Common myeloid progenitor, CD34-positive (primary cell): ENCODE measurements at regions not wholly inside any gene's neighbourhood (a gene's known extent, or its start where the extent isn't known, plus 50 kb on each side); places are given as distances from the start of the nearest gene placed in this dataset.

ENCODE experiments used
- CTCF ChIA-PET: fragments of 350-600 bp; sonication (Branson Sonifier 250); formaldehyde crosslinking; loops from one replicate; lab custom pipeline; 2021; ENCODE audit warnings: antibody characterized with exemption; lab: Charles Lee
- POLR2A ChIA-PET: fragments of 350-600 bp; sonication (Branson Sonifier 250); formaldehyde crosslinking; loops from one replicate; lab custom pipeline; 2021; ENCODE audit warnings: antibody characterized with exemption; lab: Charles Lee
- DNase-seq, 3 donors: peaks; one replicate each; pipeline versions ENCODE4 v3.0.0 to v3.0.0-alpha.2; 2013
- H3K27ac ChIP-seq, 2 experiments: 1 replicate in 1 of 2; 2 replicates in 1 of 2; pipeline ENCODE4 v1.7.0; 2013; ENCODE audit warnings: inconsistent platforms in 2 of 2, low read length in 2 of 2, mild to moderate bottlenecking in 2 of 2, low read depth in 1 of 2, moderate library complexity in 1 of 2; ENCODE audit not compliant: severe bottlenecking in 2 of 2, insufficient read depth in 1 of 2, poor library complexity in 1 of 2
- H3K27me3 ChIP-seq, 5 experiments: replicated peaks in 2 of 5; 1 replicate in 3 of 5; 2 replicates in 2 of 5; pipeline versions ENCODE4 v1.6.1 to v1.7.0; 2013; ENCODE audit warnings: low read length in 4 of 5, mild to moderate bottlenecking in 2 of 5, moderate library complexity in 2 of 5, inconsistent platforms in 1 of 5; ENCODE audit not compliant: insufficient read depth in 5 of 5, control insufficient read depth in 4 of 5
- H3K36me3 ChIP-seq, 4 experiments: 1 replicate in 2 of 4; 2 replicates in 2 of 4; pipeline versions ENCODE4 v1.6.1 to v1.7.0; 2013; ENCODE audit warnings: low read length in 3 of 4, control low read depth in 1 of 4, mild to moderate bottlenecking in 1 of 4; ENCODE audit not compliant: control insufficient read depth in 4 of 4, insufficient read depth in 4 of 4
- H3K4me1 ChIP-seq, 4 experiments: 1 replicate in 3 of 4; 2 replicates in 1 of 4; pipeline versions ENCODE4 v1.6.1 to v1.7.1; 2013; ENCODE audit warnings: low read length in 3 of 4, mild to moderate bottlenecking in 3 of 4, control low read depth in 1 of 4, inconsistent platforms in 1 of 4, moderate library complexity in 1 of 4; ENCODE audit not compliant: control insufficient read depth in 4 of 4, insufficient read depth in 4 of 4; ENCODE audit errors: control extremely low read depth in 1 of 4
- H3K4me3 ChIP-seq, 7 experiments: 1 replicate in 4 of 7; 2 replicates in 3 of 7; pipeline versions ENCODE4 v1.5.1 to v1.7.0; 2013; ENCODE audit warnings: mild to moderate bottlenecking in 7 of 7, low read length in 6 of 7, moderate library complexity in 6 of 7, inconsistent platforms in 2 of 7, low read depth in 2 of 7, control low read depth in 1 of 7; ENCODE audit not compliant: insufficient read depth in 4 of 7, control insufficient read depth in 1 of 7; ENCODE audit errors: extremely low read depth in 1 of 7
- H3K9me3 ChIP-seq, 5 experiments: 1 replicate in 4 of 5; 2 replicates in 1 of 5; pipeline versions ENCODE4 v1.6.1 to v1.7.1; 2013; ENCODE audit warnings: low read length in 4 of 5, mild to moderate bottlenecking in 2 of 5, inconsistent platforms in 1 of 5, low read depth in 1 of 5, moderate library complexity in 1 of 5; ENCODE audit not compliant: control insufficient read depth in 4 of 5, insufficient read depth in 2 of 5; ENCODE audit errors: control extremely low read depth in 1 of 5
- WGBS: methylation state at CpG from one replicate; pipeline ENCODE4 v1.1.5; 2013; ENCODE audit not compliant: insufficient coverage; 5-methylcytosine and 5-hydroxymethylcytosine counted together

- Histone ChIP-seq H3K4me1 (no peaks in the 10 kb centered on the region), H3K9me3 (no peaks in the 10 kb centered on the region), H3K27ac (no peak overlapping the region), H3K4me3 (no peak overlapping the region), H3K27me3 (peaks cover 0 to 3% (median 0%) of the 10 kb centered on the region in 5 experiments), H3K36me3 (no peaks in the 10 kb centered on the region)
- DNase-seq = no peak
- ChIA-PET POLR2A (no interaction called here), CTCF (interaction anchor here (2.3 kb wide), 1 partner anchor 14 kb away, joined by 6 read pairs; no protein-coding TSS in a partner anchor)
- 93% methylated on average over 7 of the region's 7 CpGs for WGBS
These were observed 113.2 kb downstream of the HERPUD2 start for GRCh38 chr7:35581605-35582210.

- Histone ChIP-seq H3K36me3 (no peaks in the 10 kb centered on the region), H3K27ac (no peak overlapping the region), H3K27me3 (no peaks in the 10 kb centered on the region), H3K9me3 (no peaks in the 10 kb centered on the region), H3K4me1 (peaks cover 3 to 9% (median 6%) of the 10 kb centered on the region in 4 experiments), H3K4me3 (no peak overlapping the region)
- WGBS = 100% methylated on average over 1 of the region's 5 CpGs
- DNase-seq = no peak
- CTCF ChIA-PET = no interaction called here
- POLR2A ChIA-PET = no interaction called here
These were observed 118.8 kb downstream of the HERPUD2 start for GRCh38 chr7:35576031-35576573.

DNA sequence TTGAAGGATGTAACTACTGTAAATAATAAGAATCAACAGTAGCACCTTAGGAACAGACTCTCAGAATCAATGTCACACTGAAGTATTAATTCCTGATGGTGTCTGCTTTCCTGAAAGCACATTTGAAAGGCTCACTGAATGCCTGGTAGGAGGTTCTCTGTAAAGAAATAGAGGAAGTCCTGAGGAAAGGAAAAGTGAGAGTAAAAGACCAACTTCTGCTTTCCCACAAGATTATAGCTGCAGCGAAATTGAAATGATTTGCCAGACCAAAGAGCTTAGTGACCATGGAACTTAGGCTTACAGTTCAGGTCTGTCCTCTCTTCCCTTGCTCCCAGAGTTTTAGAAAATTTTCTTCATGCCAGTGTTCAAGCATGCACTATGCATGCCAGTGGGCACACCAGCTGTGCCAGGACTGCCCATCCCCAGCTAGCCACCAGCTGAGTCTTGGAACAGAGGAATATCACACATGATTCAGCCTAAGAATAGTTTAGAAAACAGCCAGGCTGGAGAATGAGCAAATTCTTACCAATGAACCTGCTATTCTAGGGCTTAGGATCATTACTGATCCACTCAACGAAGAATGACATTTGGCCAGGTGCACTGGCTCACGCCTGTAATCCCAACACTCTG lies 123.2 kb downstream of the HERPUD2 start:
- H3K27ac ChIP-seq = no peak overlapping the region
- CTCF ChIA-PET = interaction anchor here (1.2 kb wide), 1 partner anchor 21 kb away, joined by 3 read pairs; no protein-coding TSS in a partner anchor
- H3K9me3 ChIP-seq = no peaks in the 10 kb centered on the region
- 67% methylated on average over 3 of the region's 3 CpGs for WGBS
- no peaks in the 10 kb centered on the region for H3K36me3 ChIP-seq
- POLR2A ChIA-PET = interaction anchor here (0.6 kb wide), 1 partner anchor 165 kb away, joined by 4 read pairs; no protein-coding TSS in a partner anchor
- no peak overlapping the region for H3K4me3 ChIP-seq
- H3K27me3 ChIP-seq = peaks cover 0 to 7% (median 0%) of the 10 kb centered on the region in 5 experiments
- peak; percentile 17 to 70 (median 70) for DNase-seq
- H3K4me1 ChIP-seq = peaks cover 3 to 9% (median 6%) of the 10 kb centered on the region in 4 experiments

DNA sequence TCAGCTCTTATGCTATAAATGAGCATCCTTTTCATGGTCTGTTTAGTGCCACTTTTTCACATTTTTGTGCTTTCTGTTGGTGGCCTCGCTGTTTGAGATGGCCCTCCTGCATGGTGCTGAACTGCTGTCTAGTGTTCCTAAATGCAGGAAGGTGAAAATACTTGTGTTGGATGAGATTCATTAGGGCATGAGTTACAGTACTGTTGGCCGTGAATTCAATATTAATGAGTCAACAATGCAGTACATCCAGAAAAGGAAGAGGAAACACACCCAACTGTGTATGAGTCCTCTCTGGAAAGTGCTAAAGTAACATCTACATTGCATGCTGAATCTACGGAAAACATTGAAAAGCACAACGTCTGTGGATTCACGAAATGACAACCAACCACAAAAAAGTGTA lies 124.0 kb downstream of the HERPUD2 start:
- Histone ChIP-seq H3K27me3 (peaks cover 0 to 7% (median 2%) of the 10 kb centered on the region in 5 experiments), H3K9me3 (no peaks in the 10 kb centered on the region), H3K27ac (no peak overlapping the region), H3K4me3 (no peak overlapping the region), H3K4me1 (peaks cover 3 to 9% (median 6%) of the 10 kb centered on the region in 4 experiments), H3K36me3 (no peaks in the 10 kb centered on the region)
- POLR2A ChIA-PET = no interaction called here
- 67% methylated on average over 3 of the region's 5 CpGs for WGBS
- DNase-seq = no peak
- CTCF ChIA-PET = interaction anchor here (1.2 kb wide), 1 partner anchor 22 kb away, joined by 3 read pairs; no protein-coding TSS in a partner anchor

DNA sequence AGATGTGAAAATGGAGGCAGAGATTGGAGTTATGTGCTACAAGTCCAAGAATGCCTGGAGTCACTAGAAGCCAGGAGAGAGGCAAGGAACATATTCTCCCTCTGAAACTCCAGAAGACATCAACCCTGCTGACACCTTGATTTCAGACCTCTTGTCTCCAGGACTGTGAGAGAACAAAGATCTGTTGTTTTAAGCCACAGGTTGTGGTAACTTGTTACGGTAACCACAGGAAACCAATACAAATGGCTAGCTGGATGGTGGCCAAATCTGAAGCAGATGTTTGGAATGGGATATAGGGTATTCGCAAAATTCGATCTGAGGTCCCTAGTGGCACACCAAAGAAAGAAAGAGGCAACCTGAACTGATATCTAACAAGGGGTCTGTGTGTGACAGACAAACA lies 129.0 kb downstream of the HERPUD2 start:
- H3K4me1 ChIP-seq = peaks cover 0 to 4% (median 0%) of the 10 kb centered on the region in 4 experiments
- H3K9me3 ChIP-seq = no peaks in the 10 kb centered on the region
- no peak overlapping the region for H3K27ac ChIP-seq
- POLR2A ChIA-PET = no interaction called here
- H3K27me3 ChIP-seq = peaks cover 0 to 14% (median 5%) of the 10 kb centered on the region in 5 experiments
- 12% methylated on average over 3 of the region's 3 CpGs for WGBS
- CTCF ChIA-PET = no interaction called here
- DNase-seq = peak; percentile 8 to 51 (median 50)
- no peak overlapping the region for H3K4me3 ChIP-seq
- H3K36me3 ChIP-seq = no peaks in the 10 kb centered on the region

DNA sequence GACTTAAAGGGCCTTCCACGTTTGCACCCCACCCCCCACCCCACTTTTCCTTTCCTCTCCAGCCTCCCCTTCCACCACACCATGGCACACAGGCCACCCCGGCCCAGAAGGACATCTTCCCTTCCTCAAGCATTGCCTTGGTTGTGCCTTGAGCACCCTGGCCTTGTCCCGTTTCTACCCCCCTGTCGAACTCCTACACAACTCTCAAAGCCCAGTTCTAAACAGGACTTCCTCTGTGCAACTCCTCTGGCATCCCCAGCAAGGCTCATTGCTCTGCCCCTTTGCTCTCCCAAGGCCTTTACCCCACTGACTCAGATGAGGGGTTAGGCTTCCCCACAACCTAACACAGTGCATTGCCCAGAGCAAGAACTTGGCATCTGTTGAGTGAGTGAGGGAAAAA lies 136.1 kb downstream of the HERPUD2 start:
- no peaks in the 10 kb centered on the region for H3K9me3 ChIP-seq
- no peaks in the 10 kb centered on the region for H3K36me3 ChIP-seq
- no peak overlapping the region for H3K27ac ChIP-seq
- no peaks in the 10 kb centered on the region for H3K4me1 ChIP-seq
- CTCF ChIA-PET = no interaction called here
- H3K27me3 ChIP-seq = peaks cover 0 to 8% (median 3%) of the 10 kb centered on the region in 5 experiments
- POLR2A ChIA-PET = no interaction called here
- DNase-seq = no peak
- 81% methylated on average over 3 of the region's 4 CpGs for WGBS
- no peak overlapping the region for H3K4me3 ChIP-seq
